GM12878 (cell line): ENCODE measurements at regions not wholly inside any gene's neighbourhood (a gene's known extent, or its start where the extent isn't known, plus 50 kb on each side); places are given as distances from the start of the nearest gene placed in this dataset.

Experiments used
- CHD4 ChIP-seq: fragments of 200-600 bp; sonication (generic); IDR thresholded peaks from 2 replicates; pipeline ENCODE4 v1.6.1; 2016; ENCODE audit warnings: mild to moderate bottlenecking
- NBN ChIP-seq: fragments of 450-650 bp; IDR thresholded peaks from 2 replicates; pipeline ENCODE4 v1.6.1; 2016
- POLR2A ChIP-seq: IDR thresholded peaks from 2 replicates; pipeline ENCODE4 v1.6.1; 2011; ENCODE audit warnings: low read depth, mild to moderate bottlenecking, low read length
- SREBF2 ChIP-seq: IDR thresholded peaks from 2 replicates; pipeline ENCODE4 v1.6.1; 2012; ENCODE audit warnings: mild to moderate bottlenecking, low read length
- SUPT20H ChIP-seq: IDR thresholded peaks from 2 replicates; pipeline ENCODE4 v1.6.1; 2011; ENCODE audit warnings: low read depth, mild to moderate bottlenecking, low read length, moderate library complexity, borderline replicate concordance; ENCODE audit not compliant: control insufficient read depth
- TAF1 ChIP-seq: IDR thresholded peaks from 2 replicates; pipeline ENCODE4 v1.6.1; 2011; ENCODE audit warnings: mild to moderate bottlenecking, low read depth, low read length, borderline replicate concordance
- ZNF24 ChIP-seq: fragments of 450-650 bp; IDR thresholded peaks from 2 replicates; pipeline ENCODE4 v1.6.1; 2017; ENCODE audit warnings: antibody characterized with exemption, mild to moderate bottlenecking
- TF ChIP-seq, protein P1 (sequence below), 3 experiments: IDR thresholded peaks in 2 of 3; conservative IDR thresholded peaks in 1 of 3; 2 replicates each; pipeline ENCODE4 v1.5.1; 2011; ENCODE audit warnings: low read depth in 3 of 3, low read length in 3 of 3, mild to moderate bottlenecking in 3 of 3, control low read depth in 2 of 3, moderate library complexity in 2 of 3, inconsistent platforms in 1 of 3, mixed read lengths in 1 of 3; ENCODE audit not compliant: control insufficient read depth in 2 of 3, insufficient read depth in 1 of 3; ENCODE audit errors: extremely low read depth in 1 of 3

DNA sequence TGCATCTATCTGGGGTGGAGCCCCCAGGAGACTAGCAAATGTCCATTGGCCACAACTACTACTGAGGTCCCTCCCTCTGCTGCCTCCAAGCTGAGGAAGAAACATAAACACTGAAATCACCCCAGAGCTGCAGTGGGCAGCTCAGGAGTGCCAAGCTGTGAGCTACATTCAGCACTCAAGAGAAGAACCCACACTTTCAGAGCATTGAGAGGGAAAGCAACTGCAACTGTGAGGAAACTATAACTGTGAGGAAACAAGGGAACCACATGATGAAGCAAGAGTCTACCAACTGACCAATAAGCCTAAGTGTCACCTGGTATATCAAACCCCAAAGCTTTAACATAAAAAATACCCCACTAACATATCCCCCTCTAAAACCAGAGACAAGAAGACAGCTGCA, 373.5 kb upstream of the TACR3 start:
- TF ChIP-seq TAF1 (no peak), SUPT20H (no peak), POLR2A (no peak), ZNF24 (no peak), NBN (no peak), CHD4 (no peak), SREBF2 (no peak)
- TF ChIP-seq, protein P1, sequence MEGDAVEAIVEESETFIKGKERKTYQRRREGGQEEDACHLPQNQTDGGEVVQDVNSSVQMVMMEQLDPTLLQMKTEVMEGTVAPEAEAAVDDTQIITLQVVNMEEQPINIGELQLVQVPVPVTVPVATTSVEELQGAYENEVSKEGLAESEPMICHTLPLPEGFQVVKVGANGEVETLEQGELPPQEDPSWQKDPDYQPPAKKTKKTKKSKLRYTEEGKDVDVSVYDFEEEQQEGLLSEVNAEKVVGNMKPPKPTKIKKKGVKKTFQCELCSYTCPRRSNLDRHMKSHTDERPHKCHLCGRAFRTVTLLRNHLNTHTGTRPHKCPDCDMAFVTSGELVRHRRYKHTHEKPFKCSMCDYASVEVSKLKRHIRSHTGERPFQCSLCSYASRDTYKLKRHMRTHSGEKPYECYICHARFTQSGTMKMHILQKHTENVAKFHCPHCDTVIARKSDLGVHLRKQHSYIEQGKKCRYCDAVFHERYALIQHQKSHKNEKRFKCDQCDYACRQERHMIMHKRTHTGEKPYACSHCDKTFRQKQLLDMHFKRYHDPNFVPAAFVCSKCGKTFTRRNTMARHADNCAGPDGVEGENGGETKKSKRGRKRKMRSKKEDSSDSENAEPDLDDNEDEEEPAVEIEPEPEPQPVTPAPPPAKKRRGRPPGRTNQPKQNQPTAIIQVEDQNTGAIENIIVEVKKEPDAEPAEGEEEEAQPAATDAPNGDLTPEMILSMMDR (IDR thresholded peaks at IDR 0.05 in 2 of 3, conservative IDR thresholded peaks at IDR 0.05 in 1 of 3; ENCODE audit: control insufficient read depth in 2 of 3, extremely low read depth in 1 of 3, insufficient read depth in 1 of 3, low read depth in 3 of 3, low read length in 3 of 3): no peak
